Panc1 (cell line): ENCODE measurements at regions not wholly inside any gene's neighbourhood (a gene's known extent, or its start where the extent isn't known, plus 50 kb on each side); places are given as distances from the start of the nearest gene placed in this dataset.

Experiments used
- ATAC-seq: fragments of 200-7000 bp; cut with Tn5 transposase; 2 replicates; pipeline ENCODE4 v1.9.1; 2020; ENCODE audit warnings: mild to moderate bottlenecking, moderate library complexity
- BruUV-seq: library from RNA; stranded (reverse); fragments of 400-500 nt; replicated peaks from 2 replicates; lab custom pipeline; 2021; lab: Mats Ljungman, UMichigan
- CTCF ChIA-PET: fragments of 300-600 bp; sonication (Branson Sonifier 250); formaldehyde crosslinking; loops from one replicate; lab custom pipeline; 2022; ENCODE audit warnings: antibody characterized with exemption; lab: Charles Lee
- POLR2A ChIA-PET: fragments of 300-600 bp; sonication (Branson Sonifier 250); formaldehyde crosslinking; loops from one replicate; lab custom pipeline; 2022; ENCODE audit warnings: antibody characterized with exemption; lab: Charles Lee
- DNase-seq: peaks from one replicate; pipeline ENCODE4 v3.0.0-alpha.2; 2010; ENCODE audit warnings: low read depth, low spot score
- H3K27ac ChIP-seq: 2 replicates; pipeline ENCODE4 v1.5.1; 2011; ENCODE audit warnings: mild to moderate bottlenecking, low read length, inconsistent platforms
- H3K27me3 ChIP-seq: fragments of 200-500 bp; sonication (Bioruptor generic); 2 replicates; pipeline ENCODE4 v1.6.0; 2014; ENCODE audit warnings: low read length, inconsistent platforms; ENCODE audit not compliant: control insufficient read depth, insufficient read depth
- H3K36me3 ChIP-seq: fragments of 200-500 bp; sonication (Bioruptor generic); 2 replicates; pipeline ENCODE4 v1.5.1; 2014; ENCODE audit warnings: inconsistent platforms, mild to moderate bottlenecking, low read length, moderate library complexity; ENCODE audit not compliant: control insufficient read depth, insufficient read depth
- H3K4me1 ChIP-seq: 2 replicates; pipeline ENCODE4 v1.5.1; 2011; ENCODE audit warnings: inconsistent platforms, mild to moderate bottlenecking, low read length, moderate library complexity; ENCODE audit not compliant: control insufficient read depth, insufficient read depth
- H3K4me3 ChIP-seq, 2 experiments: 2 replicates each; pipeline ENCODE4 v1.5.1; 2011 to 2012; ENCODE audit warnings: low read depth in 2 of 2, low read length in 2 of 2, mild to moderate bottlenecking in 2 of 2, inconsistent platforms in 1 of 2, moderate library complexity in 1 of 2
- H3K9me3 ChIP-seq: fragments of 200-500 bp; sonication (Bioruptor generic); 2 replicates; pipeline ENCODE4 v1.5.1; 2014; ENCODE audit warnings: low read depth, mild to moderate bottlenecking, inconsistent platforms, low read length, moderate library complexity; ENCODE audit not compliant: control insufficient read depth, insufficient read depth
- POLR2AphosphoS5 ChIP-seq: IDR thresholded peaks from 2 replicates; pipeline ENCODE4 v1.6.1; 2012; ENCODE audit warnings: mild to moderate bottlenecking, low read depth, low read length, moderate library complexity
- SIN3A ChIP-seq: IDR thresholded peaks from 2 replicates; pipeline ENCODE4 v1.6.1; 2012; ENCODE audit warnings: low read depth, mild to moderate bottlenecking, low read length, moderate library complexity, borderline replicate concordance; ENCODE audit not compliant: insufficient read depth
- TCF7L2 ChIP-seq: IDR thresholded peaks from 2 replicates; pipeline ENCODE4 v1.6.1; 2011; ENCODE audit warnings: mild to moderate bottlenecking, low read depth, low read length, inconsistent platforms
- in situ Hi-C: cut with HindIII; loops from 2 replicates; pipeline ENCODE4 v1.10.0; 2016; ENCODE audit warnings: low sequenced_read_pairs, low pct_unique_long_range_greater_than_20kb
- intact Hi-C: fragments of 100-400 bp; cut with micrococcal nuclease; formaldehyde crosslinking; loops from one replicate; pipeline ENCODE4 v1.10.0; 2022; ENCODE audit not compliant: unreplicated experiment
- TF ChIP-seq, protein P1 (sequence below), 2 experiments: IDR thresholded peaks; 2 replicates each; pipeline ENCODE4 v1.6.1; 2011 to 2012; ENCODE audit warnings: low read depth in 2 of 2, control low read depth in 1 of 2, low read length in 1 of 2, mild to moderate bottlenecking in 1 of 2, moderate library complexity in 1 of 2; ENCODE audit not compliant: insufficient read depth in 1 of 2
- TF ChIP-seq, protein P2 (sequence below): fragments of 450-650 bp; IDR thresholded peaks from 2 replicates; pipeline ENCODE4 v1.5.1; 2017; ENCODE audit warnings: mild to moderate bottlenecking

DNA sequence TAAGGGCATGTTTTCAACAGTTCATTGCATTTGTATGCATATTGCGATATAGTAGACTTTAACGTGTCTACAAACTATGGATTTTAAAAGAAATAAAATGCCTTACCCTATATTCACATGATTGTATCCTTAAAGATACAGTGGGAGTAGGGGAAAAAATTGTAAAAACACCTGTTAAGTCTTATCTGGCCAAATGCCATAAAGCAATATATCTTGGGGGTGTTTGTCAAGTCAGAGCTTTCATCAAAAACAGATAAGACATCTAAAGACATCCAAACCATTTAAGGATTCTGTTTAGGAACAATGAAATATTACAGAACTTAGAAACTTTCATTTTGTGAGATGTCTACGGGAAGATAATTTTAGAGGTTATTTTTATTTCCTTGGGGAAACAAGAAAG lies 152.3 kb downstream of the AASDH start:
- CTCF ChIA-PET = no interaction called here
- no peak for ATAC-seq
- Histone ChIP-seq H3K4me1 (no peaks in the 10 kb centered on the region), H3K36me3 (no peaks in the 10 kb centered on the region), H3K9me3 (no peaks in the 10 kb centered on the region), H3K27ac (no peak overlapping the region), H3K4me3 (no peak overlapping the region), H3K27me3 (no peaks in the 10 kb centered on the region)
- no peak for DNase-seq
- POLR2A ChIA-PET = no interaction called here
- in situ Hi-C loops (no loop called here), intact Hi-C loops (no loop called here)
- BruUV-seq = no TSS peak
- TF ChIP-seq POLR2AphosphoS5 (no peak), TCF7L2 (no peak), SIN3A (no peak)
- TF ChIP-seq, protein P1, sequence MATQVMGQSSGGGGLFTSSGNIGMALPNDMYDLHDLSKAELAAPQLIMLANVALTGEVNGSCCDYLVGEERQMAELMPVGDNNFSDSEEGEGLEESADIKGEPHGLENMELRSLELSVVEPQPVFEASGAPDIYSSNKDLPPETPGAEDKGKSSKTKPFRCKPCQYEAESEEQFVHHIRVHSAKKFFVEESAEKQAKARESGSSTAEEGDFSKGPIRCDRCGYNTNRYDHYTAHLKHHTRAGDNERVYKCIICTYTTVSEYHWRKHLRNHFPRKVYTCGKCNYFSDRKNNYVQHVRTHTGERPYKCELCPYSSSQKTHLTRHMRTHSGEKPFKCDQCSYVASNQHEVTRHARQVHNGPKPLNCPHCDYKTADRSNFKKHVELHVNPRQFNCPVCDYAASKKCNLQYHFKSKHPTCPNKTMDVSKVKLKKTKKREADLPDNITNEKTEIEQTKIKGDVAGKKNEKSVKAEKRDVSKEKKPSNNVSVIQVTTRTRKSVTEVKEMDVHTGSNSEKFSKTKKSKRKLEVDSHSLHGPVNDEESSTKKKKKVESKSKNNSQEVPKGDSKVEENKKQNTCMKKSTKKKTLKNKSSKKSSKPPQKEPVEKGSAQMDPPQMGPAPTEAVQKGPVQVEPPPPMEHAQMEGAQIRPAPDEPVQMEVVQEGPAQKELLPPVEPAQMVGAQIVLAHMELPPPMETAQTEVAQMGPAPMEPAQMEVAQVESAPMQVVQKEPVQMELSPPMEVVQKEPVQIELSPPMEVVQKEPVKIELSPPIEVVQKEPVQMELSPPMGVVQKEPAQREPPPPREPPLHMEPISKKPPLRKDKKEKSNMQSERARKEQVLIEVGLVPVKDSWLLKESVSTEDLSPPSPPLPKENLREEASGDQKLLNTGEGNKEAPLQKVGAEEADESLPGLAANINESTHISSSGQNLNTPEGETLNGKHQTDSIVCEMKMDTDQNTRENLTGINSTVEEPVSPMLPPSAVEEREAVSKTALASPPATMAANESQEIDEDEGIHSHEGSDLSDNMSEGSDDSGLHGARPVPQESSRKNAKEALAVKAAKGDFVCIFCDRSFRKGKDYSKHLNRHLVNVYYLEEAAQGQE (IDR thresholded peaks at IDR 0.05; ENCODE audit: insufficient read depth in 1 of 2, low read depth in 2 of 2, low read length in 1 of 2) = no peak
- TF ChIP-seq, protein P2, sequence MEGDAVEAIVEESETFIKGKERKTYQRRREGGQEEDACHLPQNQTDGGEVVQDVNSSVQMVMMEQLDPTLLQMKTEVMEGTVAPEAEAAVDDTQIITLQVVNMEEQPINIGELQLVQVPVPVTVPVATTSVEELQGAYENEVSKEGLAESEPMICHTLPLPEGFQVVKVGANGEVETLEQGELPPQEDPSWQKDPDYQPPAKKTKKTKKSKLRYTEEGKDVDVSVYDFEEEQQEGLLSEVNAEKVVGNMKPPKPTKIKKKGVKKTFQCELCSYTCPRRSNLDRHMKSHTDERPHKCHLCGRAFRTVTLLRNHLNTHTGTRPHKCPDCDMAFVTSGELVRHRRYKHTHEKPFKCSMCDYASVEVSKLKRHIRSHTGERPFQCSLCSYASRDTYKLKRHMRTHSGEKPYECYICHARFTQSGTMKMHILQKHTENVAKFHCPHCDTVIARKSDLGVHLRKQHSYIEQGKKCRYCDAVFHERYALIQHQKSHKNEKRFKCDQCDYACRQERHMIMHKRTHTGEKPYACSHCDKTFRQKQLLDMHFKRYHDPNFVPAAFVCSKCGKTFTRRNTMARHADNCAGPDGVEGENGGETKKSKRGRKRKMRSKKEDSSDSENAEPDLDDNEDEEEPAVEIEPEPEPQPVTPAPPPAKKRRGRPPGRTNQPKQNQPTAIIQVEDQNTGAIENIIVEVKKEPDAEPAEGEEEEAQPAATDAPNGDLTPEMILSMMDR = no peak

DNA sequence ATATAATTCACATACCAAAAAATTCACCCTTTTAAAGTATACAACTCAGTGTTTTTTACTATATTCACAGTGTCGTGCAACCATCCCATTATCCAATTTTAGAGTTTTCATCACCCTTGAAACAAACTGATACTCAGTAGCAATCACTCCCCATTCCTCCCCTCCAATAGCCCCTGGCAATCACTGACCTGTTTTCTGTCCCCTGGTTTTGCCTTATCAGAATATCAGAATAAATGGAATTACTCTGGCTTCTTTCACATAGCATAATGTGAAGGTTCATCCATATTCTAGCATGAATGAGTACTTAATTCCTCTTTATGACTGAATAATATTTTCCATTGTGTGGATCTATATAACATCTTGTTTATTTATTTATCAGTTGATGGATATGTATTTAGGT lies 153.2 kb downstream of the AASDH start:
- Histone ChIP-seq H3K4me1 (no peaks in the 10 kb centered on the region), H3K4me3 (no peak overlapping the region), H3K9me3 (no peaks in the 10 kb centered on the region), H3K36me3 (no peaks in the 10 kb centered on the region), H3K27ac (no peak overlapping the region), H3K27me3 (no peaks in the 10 kb centered on the region)
- ChIA-PET POLR2A (no interaction called here), CTCF (no interaction called here)
- TF ChIP-seq, protein P1 (IDR thresholded peaks at IDR 0.05; ENCODE audit: insufficient read depth in 1 of 2, low read depth in 2 of 2, low read length in 1 of 2) = no peak
- no peak for TF ChIP-seq TCF7L2
- in situ Hi-C loops = no loop called here
- DNase-seq (no peak), ATAC-seq (no peak)
- intact Hi-C loops = no loop called here
- no TSS peak for BruUV-seq
